Brain microvascular endothelial cell (primary cell): ENCODE measurements at regions not wholly inside any gene's neighbourhood (a gene's known extent, or its start where the extent isn't known, plus 50 kb on each side); places are given as distances from the start of the nearest gene placed in this dataset.

Source experiments
- DNase-seq: peaks from one replicate; pipeline ENCODE4 v3.0.0-alpha.2; 2020
- H3K27ac ChIP-seq: fragments of 250-450 bp; sonication (Bioruptor Pico); 2 replicates; pipeline ENCODE4 v1.5.1; 2020; ENCODE audit warnings: mild to moderate bottlenecking, moderate library complexity
- H3K27me3 ChIP-seq: fragments of 250-450 bp; sonication (Bioruptor Pico); replicated peaks from 2 replicates; pipeline ENCODE4 v1.5.1; 2020; ENCODE audit warnings: mild to moderate bottlenecking
- H3K36me3 ChIP-seq: fragments of 250-450 bp; sonication (Bioruptor Pico); replicated peaks from 2 replicates; pipeline ENCODE4 v1.5.1; 2020; ENCODE audit warnings: mild to moderate bottlenecking
- H3K4me3 ChIP-seq: 2 replicates; pipeline ENCODE4 v1.5.1; 2011; ENCODE audit warnings: low read depth, mild to moderate bottlenecking, control low read depth, low read length, moderate library complexity
- CTCF ChIP-seq: IDR thresholded peaks from 2 replicates; pipeline ENCODE4 v1.5.1; 2011; ENCODE audit warnings: low read depth, mild to moderate bottlenecking, moderate library complexity, low read length, control low read depth, inconsistent platforms; ENCODE audit errors: missing control alignments
- in situ Hi-C: cut with HindIII; loops from 2 replicates; pipeline ENCODE4 v1.10.0; 2017; ENCODE audit warnings: low sequenced_read_pairs, low pct_ligation_motif_present

DNA sequence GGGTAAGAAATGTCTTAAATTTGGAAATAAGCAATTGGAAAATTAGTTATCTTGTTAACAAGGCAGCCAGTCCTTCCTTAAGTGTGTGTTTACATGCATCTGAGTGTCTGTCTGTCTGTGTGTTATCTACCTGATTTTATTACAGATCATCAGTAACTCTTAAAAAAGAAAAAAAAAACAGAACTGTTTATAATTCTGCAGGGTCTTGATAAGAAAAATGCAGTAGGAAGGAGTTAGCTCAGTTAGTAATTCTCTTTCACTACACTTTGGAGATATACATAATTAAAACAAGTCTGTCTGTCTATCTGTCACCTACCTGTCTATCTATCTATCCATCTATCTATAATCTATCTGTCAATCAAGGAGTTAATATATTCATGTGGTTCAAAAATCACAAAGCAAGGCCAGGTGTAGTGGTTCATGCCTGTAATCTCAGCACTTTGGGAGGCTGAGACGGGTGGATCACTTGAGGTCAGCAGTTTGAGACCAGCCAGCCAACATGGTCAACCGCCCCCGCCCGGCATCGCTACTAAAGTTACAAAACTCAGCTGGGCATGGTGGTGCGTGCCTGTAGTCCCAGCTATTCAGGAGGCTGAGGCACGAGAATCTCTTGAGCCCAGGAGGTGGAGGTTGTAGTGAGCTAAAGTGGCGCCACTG lies 135.5 kb upstream of the SGO1 start:
- H3K27ac ChIP-seq: no peak overlapping the region
- in situ Hi-C loops: no loop called here
- no peak for TF ChIP-seq CTCF
- H3K4me3 ChIP-seq: no peak overlapping the region
- no peaks in the 10 kb centered on the region for H3K36me3 ChIP-seq
- DNase-seq: no peak
- no peaks in the 10 kb centered on the region for H3K27me3 ChIP-seq

DNA sequence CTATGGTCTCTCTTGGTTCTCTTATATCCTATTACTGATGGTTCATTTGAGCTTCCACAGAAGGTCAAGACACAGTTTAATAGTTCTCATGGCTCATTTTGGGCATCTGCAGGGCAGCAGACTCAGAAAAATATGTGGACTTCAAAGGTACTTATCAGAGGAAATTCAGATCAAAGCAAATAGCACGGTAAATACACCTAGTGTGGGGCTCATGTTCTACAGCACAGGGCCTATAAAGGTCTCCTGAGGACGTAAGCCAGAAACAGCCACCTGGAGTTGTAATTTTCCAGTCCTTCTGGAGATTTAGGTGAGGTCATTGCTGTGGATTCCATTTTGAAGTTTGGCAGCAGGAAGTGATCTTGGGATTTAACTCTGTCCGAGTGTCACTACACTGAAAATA lies 134.5 kb upstream of the SGO1 start:
- H3K27me3 ChIP-seq: no peaks in the 10 kb centered on the region
- in situ Hi-C loops: no loop called here

GRCh38 chr3:20319551-20319950 lies 133.5 kb upstream of the SGO1 start:
- H3K27me3 ChIP-seq: no peaks in the 10 kb centered on the region
- H3K4me3 ChIP-seq: no peak overlapping the region
- in situ Hi-C loops: no loop called here
- H3K36me3 ChIP-seq: no peaks in the 10 kb centered on the region
- TF ChIP-seq CTCF: no peak
- no peak for DNase-seq
- H3K27ac ChIP-seq: no peak overlapping the region

More for the DNA sequence above, 134.5 kb upstream of the SGO1 start:
- no peak overlapping the region for H3K27ac ChIP-seq
- H3K4me3 ChIP-seq: no peak overlapping the region
- DNase-seq: no peak
- TF ChIP-seq CTCF: no peak
- no peaks in the 10 kb centered on the region for H3K36me3 ChIP-seq

DNA sequence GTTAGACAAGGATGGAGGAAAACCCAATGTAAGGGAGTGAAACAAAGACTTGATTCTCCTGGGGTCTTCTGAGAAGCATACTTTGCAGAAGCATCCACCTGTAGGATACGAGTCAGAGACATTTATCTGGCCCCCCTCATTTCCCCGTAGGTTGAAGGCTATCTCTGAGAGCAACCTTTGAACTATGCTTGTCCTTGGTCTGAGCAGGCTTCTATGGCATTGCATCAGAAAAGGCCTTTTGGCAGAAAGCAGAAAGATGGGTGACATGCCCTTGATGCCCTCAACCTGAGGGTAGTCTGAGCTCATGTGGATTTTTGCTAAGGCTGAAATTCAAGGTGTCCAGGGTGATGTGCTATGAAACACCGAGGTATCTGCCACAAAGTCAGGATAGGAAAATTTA lies 131.6 kb upstream of the SGO1 start:
- Histone ChIP-seq H3K27me3 (no peaks in the 10 kb centered on the region), H3K4me3 (no peak overlapping the region), H3K27ac (no peak overlapping the region), H3K36me3 (no peaks in the 10 kb centered on the region)
- in situ Hi-C loops: no loop called here
- no peak for TF ChIP-seq CTCF
- DNase-seq: no peak

DNA sequence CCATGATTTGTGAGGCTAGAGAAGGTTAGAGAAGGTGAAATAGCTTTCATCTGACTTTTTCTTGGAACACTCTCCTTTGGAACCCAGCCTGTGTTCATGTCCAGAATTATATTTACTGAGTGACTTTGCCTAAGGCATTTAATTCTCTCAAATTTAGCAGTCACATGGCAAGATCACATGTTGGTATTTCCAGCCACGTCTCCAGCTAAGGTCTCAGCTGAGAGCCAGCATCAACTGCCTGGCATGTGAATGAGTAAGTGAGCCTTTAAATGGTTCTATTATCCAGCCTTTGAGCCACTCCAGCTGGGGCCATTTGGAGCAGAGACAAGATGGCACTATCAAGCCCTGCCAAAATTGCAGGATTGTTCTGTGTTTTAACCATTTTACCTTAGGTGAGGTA lies 130.2 kb upstream of the SGO1 start:
- DNase-seq: no peak
- Histone ChIP-seq H3K4me3 (no peak overlapping the region), H3K36me3 (no peaks in the 10 kb centered on the region), H3K27me3 (no peaks in the 10 kb centered on the region), H3K27ac (no peak overlapping the region)
- in situ Hi-C loops: no loop called here
- TF ChIP-seq CTCF: no peak

DNA sequence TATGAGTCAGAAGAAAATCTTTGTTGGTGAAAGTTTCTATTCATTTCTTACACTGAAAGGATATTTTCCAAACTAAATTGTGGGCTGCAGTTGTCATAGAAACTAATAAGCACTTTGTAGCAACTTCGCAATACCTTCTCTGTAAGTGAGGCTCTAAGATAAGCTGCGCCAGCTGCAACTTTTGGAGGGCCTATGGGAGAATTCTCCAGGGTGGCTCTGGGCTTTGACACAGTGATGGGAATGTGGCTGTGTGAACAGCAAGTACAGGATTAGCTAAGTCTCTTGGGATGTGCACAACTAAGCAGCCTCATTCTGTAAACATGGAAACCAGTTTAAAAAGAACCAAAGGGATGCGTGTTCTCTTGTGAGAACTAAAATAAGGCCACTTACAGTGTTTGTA lies 124.6 kb upstream of the SGO1 start:
- Histone ChIP-seq H3K27me3 (no peaks in the 10 kb centered on the region), H3K36me3 (no peaks in the 10 kb centered on the region), H3K27ac (no peak overlapping the region), H3K4me3 (no peak overlapping the region)
- TF ChIP-seq CTCF: no peak
- in situ Hi-C loops: no loop called here
- no peak for DNase-seq
